ENCODE measurements at regions not wholly inside any gene's neighbourhood (a gene's known extent, or its start where the extent isn't known, plus 50 kb on each side); places are given as distances from the start of the nearest gene placed in this dataset.
"Not testable (repeated sequence)": the region's sequence is repeated elsewhere in the genome, so short reads cannot be mapped to it uniquely, and the experiment has no call there.

DNA sequence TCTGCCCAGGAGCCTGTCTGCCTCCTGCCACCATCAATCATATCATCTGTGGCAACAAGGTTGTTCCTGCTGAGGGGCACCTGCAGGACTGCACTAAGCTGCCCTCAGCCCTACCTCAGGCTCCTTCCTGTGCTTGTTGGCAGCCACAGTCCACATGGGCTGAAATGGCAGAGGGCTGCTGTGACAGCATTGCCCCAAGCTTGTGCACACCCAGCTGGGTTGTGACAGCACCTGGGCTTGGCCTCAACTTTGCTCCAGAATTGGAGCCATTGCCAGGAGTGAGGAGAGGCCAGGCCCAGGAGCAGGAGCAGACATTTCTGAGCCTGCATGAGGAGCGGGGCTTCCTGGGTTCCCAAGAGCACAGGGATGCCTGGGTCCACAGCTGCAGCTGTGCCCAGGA lies 340.9 kb upstream of the CHRM2 start:
- DNase-seq, result no peak

DNA sequence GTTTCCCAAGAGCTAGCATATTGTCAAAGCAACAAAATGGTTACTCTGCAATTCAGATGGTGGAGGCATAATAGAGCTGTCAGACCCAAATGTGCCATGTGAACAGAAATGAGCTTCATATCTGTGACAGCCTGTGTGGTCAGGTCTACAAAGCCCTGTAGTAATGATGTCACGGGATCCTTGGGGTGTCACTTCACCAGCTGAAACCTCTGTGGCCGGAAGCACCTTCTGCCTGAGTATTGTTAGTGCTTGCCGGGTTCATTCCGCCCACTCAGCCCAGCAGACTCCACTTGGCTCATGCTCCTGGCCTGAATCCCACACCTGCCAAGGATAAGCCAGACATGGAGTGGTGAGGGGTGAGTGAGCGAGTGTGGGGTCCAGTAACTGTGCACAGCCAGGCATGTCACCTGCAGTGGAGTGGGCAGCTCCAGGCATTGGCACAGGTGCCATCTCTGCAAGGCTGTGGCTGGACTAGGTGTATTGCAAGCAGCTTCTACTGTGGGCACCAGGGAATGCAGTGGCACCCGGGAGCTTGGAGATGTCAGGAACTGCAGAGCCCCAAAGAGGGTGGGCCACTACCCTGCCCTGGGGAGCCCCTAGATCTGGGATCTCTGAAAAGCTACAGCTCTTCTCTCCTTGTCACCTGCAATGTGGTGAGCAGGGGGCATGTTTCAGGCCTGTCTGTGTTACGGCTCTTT lies 341.9 kb upstream of the CHRM2 start:
- DNase-seq, result no peak

DNA sequence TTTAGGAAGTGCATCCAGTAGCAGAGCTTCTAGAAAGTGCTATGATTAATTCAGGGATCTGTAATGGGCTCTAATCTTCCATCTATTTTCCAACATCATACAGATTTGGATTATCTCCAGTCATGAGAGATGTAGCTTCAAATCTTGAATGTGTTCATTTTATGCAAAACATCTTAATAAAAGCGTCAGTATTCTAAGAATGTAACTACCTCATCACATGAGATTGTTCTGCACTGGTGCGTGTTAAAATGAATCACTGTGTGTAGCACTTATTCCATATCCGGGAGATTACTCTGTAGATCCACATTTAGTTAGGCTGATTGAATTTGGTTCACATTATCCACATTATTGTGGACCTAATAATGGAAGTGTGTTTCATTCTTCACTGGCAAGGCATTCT lies 344.9 kb upstream of the CHRM2 start:
- no peak for DNase-seq

DNA sequence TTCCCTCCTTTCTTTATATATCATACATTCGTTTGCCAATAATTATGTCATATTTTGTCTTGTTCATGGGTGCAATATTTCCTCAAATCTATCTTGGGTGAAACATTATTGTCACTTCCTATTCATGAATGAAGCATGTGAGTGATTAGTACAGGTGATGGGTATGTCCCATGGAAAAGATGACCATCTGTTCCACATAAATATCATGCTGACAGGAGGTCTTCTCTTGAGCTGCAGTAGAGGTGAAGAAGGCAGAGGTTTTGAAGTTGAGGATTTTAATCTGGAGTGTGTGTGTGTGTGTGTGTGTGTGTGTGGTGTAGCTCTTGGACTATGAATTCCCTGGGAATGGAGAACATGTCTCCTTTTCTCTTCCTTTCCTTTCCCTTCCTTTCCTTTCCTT lies 350.5 kb upstream of the CHRM2 start:
- no peak for DNase-seq

DNA sequence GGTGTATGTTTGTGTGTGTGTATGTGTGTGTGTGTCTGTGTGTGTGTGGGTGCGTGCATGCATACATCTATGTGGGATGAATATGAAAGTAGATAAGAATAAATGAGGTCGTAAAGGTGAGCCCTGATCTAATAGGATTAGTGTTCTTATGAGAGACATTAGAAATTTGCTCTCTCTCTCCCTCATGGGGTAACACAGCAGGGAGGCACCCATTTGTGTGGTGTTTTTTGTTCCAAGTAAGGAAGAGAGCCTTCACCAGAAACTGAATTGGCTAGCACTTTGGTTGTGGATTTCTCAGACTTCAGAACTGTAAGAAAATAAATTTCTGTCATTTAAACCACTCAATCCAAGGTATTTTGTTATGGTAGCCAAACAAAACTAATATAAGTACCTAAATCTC lies 353.7 kb upstream of the CHRM2 start:
- no peak for DNase-seq

DNA sequence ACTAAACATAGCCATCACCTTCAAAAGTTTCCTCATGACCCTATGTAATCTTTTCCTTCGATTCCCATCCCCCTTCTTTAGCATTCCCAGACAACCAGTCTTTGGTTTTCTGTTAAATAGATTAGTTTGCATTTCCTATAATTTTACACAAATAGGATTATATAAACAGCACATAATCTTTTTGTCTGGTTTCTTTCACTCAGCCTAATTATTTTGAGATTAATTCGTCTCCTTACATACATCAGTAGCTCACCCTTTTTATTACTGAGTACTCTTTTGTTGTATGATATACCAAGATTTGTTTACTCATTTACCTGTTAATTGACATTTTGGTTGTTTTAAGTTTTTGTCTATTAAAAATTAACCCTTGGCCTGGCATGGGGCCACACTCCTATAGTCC lies 354.7 kb upstream of the CHRM2 start:
- DNase-seq, result no peak

DNA sequence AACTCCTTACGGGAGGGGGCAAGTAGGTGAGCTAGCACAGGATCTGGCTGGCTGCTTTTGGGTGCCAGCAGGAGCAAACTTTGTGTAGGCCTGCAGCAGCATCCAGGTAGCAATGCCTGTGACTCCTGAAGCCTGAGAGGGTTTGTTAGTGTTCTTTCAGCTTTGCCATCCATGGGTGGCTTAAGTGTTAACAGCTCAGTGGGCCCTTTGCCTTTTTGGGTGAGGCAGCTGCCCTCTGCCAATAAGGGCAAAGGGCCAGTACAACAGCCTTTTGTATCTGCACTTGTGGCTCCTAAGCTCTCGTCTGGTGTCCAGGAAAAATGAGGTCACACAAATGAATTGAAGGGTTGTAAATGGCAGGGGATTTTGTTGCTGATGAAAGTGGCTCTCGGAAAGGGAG lies 359.0 kb upstream of the CHRM2 start:
- DNase-seq, result no peak

DNA sequence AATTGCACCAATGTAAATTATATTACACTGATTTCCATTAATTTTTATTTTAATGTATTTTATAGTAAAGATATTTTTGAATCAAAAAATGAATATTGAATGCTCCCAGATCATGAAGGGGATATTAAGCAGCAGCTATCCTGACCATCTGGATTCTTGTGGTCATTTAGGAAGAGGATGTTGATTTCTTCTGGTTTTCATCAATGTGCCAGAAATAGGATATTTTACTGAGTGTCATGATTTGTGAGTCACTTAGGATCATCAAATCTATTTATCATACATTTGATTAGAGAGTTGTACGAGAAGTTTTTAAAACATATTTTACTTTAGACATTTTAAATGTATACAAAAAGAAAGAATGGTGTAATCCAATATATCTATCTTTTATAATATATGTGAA lies 366.3 kb upstream of the CHRM2 start:
- no peak for DNase-seq

DNA sequence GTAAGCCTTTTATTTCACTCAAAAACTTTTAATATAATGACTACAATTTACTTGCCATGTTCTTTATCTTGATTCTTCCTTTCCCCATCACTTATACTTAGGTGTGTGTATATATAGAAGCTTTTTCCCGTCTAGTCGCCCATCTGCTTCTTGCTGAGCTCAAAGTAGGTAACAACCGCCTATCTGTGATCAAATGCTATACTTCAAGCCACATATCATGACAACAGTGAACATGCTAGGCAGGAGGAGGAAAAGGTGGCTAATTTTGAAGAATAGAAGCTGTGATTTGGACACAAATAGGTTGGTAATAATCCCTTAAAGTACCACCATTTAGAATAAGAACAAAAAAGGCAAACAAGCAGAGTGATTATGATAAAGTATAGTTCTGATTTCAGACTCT lies 367.3 kb upstream of the CHRM2 start:
- DNase-seq, result no peak

DNA sequence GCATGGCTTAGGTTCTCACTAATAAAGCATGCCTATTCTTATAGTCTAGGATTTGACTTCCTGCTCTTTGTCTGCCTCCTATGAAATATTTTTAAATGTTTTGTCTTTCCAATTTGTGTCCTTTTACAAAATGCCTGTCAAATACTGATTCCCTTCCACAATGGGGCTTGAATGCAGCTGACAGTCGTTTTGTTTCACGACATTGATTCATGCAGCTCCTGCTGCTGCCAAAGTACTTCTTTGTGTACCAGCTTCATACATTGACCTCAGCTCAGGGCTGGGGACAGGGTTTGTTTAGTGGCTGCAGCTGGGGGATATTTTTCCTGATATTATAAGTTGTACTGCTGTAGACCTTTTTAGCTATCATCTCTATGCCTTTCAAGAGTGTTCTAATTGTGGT lies 371.9 kb upstream of the CHRM2 start:
- DNase-seq, result no peak

DNA sequence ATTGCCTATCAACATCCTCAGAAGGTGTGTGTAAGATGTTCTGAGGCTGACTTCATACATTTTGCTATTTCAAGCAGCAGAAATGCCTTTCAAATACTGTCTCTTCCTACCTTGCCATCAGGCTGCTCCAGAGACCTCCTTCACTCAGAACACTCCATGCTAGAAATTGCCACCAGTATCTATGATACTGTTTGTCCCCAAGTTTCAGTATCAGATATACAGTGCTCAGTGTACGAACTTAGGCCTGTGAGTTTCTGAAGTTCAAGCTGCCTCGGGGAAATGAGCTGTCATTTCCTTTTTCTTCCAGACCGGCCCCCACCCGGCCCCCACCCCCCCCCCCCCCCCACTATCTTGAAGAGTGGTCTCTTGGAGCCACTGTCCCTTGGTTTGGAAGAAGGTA lies 373.4 kb upstream of the CHRM2 start:
- DNase-seq, result no peak

DNA sequence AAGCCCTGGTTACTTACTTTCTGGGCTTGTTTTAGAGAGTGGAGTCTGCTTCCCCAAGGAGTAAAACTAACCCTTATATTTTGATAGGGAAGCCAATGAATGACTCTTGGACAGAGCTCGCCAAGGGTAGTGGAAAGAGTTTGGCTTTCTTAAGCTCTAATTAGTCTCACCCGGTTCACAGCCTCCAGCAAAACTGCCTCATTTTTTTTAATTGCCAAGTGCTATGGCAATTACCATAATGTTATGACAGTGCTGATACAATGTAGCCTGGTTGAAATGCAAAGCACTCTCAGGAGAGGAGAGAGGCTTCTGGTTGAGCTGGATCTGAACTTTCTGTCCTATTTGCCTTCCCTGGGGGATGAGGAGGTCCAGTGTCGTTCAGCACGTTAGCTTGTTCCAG lies 376.1 kb upstream of the CHRM2 start:
- no peak for DNase-seq

DNA sequence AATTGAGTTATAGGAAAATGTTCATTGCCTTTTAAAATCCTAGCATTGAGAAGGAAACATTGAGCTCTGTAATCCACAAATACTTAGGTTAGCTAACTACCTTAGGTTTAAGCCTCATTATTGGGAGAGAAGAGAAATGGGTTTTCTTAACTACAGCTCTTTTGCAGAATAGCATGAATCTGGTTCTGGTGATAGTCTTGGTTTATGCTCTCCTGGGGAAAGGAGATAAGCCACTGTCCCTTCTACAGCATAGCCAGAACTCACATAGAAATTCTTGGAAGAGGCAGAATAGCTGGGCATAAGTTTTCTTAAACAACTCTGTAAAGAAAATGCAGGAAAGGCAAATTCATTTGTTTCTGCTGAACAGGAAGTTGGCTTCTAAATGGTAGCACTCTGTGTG lies 378.6 kb upstream of the CHRM2 start:
- no peak for DNase-seq

DNA sequence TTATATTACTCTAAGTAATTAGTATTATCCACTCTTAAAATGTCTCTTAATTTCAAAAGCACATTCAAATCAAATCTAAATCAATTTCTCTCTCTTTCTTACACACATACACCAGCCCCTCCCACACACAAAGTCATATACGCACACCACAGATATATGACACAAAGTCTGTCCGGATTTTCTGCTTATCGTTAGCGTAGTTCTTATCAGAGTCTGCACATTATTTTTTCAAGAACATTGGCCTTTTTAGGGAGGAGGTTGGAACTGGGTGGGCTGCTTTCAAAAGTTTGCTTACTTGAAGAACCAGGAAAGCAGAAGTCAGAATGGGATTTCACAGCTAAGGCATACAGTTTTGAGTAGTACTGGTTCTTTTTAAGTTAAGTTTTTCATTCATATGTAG lies 387.6 kb upstream of the CHRM2 start:
- DNase-seq, result no peak

DNA sequence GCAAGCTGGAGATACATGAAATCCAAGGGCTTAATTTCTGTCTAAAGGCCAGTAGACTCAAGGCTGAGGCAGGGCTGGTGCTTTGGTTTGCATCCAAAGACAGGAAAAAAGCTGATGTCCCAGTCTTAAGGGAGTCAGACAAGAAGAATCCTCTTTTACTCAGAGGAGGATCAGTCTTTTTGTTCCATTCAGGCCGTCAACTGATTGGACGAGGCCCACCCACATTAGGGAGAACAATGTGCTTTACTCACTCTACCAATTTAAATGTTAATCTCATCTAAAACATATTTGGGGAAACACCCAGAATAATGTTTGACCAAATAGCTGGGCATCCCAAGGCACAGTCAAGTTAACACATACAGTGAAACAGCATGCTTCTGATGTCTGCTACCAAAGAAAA lies 388.5 kb upstream of the CHRM2 start:
- DNase-seq, result no peak

DNA sequence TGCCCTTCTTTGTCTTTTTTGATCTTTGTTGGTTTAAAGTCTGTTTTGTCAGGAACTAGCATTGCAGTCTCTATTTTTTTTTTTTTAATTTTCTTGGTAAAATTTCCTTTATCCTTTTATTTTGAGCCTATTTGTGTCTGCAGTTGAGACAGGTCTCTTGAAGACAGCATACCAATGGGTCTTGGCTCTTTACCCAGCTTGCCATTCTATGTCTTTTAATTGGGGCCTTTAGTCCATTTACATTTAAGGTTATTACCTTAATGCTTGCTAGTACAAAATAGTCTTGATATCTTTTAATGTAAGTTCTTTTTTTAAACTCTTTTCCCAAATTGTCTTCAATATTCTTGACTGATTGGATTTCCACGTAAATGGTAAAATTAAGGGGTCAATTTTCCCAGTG lies 398.3 kb upstream of the CHRM2 start:
- no peak for DNase-seq

DNA sequence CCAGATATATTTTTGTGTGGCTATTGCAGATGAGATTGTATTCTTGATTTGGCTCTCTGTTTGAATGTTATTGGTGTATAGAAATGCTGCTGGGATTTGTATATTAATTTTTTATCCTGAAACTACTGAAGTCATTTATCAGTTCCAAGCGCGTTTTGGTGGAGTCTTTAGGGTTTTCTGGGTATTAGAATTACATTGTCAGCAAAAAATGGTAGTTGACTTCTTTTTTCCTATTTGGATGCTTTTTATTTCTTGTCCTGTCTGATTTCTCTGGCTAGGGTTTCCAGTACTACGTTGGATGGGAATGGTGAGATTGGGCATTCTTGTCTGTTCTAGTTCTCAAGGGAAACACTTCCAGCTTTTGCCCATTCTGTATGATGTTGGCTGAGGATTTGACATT lies 415.5 kb upstream of the CHRM2 start:
- DNase-seq, result no peak

DNA sequence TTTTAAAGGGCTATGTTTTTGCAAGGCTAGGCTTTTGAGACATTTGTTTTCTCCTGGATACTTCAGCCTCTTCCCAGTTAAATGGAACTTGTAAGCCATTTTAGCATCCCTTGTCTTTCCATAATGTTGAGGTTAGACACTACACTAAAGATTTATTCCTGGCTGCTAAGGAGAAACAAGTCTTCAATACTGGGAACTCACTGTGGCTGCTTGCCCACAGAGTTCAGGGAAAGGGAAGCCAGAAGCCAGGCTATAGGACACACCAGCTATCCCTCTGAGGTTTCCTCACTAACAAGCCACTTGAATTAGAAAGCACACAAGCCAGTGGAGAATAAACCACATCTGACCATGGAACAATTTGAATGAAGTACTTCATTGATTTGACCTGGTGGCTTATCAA lies 421.7 kb upstream of the CHRM2 start:
- no peak for DNase-seq

DNA sequence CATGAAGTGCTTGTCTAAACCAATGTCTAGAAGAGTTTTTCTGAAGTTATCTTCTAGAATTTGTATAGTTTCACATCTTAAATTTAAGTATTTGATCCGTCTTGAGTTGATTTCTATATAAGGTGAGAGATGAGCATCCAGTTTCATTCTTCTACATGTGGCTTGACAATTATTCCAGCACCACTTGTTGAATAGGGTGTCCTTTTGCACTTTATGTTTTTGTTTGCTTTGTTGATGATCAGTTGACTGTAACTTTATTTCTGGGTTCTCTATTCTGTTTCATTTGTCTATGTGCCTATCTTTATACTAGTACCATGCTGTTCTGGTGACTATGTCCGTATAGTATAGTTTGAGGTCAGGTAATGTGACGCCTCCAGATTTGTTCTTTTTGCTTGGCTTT lies 426.6 kb upstream of the CHRM2 start:
- no peak for DNase-seq

DNA sequence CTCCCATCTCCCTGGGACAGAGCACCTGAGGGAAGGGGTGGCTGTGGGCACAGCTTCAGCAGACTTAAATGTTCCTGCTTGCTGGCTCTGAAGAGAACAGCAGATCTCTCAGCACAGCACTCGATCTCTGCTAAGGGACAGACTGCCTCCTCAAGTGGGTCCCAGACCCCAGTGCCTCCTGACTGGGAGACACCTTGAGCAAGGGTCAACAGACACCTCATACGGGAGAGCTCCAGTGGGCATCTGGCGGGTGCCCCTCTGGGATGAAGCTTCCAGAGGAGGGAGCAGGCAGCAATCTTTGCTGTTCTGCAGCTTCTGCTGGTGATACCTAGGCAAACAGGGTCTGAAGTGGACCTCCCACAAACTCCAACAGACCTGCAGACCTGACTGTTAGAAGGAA lies 436.7 kb upstream of the CHRM2 start:
- not testable (repeated sequence) for DNase-seq

DNA sequence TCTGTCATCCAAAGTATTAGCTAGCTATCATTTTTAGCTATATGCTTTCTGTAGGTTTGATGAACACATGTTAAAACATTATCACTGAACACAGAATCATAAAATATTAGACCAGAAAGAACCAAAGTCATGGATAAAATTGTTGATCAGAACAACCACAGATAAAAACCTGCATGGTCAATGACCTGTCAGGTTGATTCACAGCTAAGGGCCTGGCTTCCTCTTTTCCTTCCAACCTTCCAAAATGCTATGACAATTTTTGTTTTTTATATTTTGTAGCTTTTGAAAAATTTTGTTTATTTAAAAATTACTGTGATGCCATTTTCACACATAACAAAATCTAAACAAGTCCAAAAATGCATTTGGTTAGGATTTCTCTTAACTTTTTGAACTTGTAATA lies 444.4 kb upstream of the CHRM2 start:
- DNase-seq, result no peak

DNA sequence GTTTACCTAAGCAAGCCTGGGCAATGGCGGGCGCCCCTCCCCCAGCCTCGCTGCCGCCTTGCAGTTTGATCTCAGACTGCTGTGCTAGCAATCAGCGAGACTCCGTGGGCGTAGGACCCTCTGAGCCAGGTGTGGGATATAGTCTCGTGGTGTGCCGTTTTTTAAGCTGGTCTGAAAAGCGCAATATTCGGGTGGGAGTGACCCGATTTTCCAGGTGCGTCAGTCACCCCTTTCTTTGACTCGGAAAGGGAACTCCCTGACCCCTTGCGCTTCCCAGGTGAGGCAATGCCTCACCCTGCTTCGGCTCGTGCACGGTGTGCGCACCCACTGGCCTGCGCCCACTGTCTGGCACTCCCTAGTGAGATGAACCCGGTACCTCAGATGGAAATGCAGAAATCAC lies 442.6 kb upstream of the MTPN start:
- not testable (repeated sequence) for DNase-seq

DNA sequence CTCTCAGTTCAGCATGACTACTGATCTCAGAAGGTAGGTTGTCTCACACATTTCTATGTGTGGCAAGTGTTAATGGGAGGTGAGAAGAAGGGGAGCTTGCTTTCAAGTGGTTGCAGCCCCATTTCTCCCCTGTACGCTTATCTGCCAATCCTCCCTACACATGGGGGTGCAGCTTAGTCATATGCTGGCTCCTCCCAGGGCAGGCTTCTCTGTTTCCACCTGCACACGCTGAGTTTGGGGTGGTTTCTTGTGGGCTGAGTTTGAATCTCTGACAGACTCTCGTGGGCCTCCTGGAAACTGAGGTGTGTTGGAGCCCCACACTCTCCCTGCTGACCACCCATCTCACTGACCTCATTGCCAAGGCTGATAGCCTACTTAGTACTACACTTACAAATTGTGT lies 435.8 kb upstream of the MTPN start:
- DNase-seq, result no peak

DNA sequence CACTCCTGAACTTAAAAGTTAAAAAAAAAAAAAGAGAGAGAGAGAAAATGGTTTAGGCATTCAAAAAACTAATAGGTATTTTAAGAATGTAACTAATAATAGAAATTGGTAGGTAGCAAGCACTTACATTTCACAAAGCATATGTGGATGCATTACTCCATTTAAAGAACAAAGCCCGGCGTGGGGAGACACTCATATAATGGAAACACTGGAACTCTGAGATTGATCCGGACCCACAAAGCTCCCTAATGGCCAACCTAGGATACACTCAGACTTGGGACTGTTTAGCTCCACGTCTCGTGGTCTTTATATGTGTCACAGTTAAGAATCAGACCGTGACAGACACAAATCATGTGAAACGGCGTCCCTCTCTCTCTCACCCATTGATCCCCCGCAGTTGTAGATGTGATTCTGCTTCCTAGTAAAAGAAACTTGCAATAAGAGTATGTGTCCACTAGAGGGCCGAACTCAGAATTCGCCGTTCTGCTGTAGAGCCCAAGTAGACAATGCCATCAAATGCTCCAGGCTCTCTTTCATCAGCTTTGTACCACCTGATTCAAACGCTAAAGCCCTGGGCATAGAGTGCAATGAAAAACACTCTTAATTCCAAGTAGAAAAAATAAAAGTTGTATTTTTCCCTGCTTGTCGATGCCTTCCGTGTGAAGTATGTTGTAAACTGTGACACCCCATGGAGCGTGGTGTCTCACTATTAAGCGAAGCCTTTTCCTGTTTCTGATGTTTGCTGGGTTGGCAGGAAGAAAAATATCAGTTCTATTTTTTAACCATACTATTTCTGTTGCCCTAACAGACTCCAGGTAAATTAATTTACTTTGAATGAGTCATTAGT lies 429.0 kb upstream of the MTPN start:
- DNase-seq, result peak; percentile 27

DNA sequence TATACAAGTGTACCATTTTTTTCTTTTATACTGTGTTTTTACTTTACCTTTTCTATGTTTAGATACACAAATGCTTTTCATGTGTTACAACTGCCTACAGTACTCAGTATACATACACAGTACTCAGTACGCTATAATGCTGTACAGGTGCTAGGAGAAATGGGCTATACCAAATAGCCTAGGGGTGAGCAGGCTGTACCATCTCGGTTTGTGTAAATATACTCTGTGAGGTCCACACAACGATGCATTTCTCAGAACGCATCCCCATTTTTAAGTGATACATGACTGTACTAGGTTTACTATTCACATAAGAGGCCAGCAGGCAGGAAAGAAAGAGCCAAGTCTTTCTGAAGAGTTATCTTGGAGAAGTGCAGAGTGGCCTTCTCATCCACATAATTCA lies 426.4 kb upstream of the MTPN start:
- no peak for DNase-seq
